Keratinocyte (primary cell): ENCODE measurements at regions not wholly inside any gene's neighbourhood (a gene's known extent, or its start where the extent isn't known, plus 50 kb on each side); places are given as distances from the start of the nearest gene placed in this dataset.

ENCODE experiments used
- EZH2 ChIP-seq: IDR thresholded peaks from one replicate; pipeline ENCODE4 v1.6.1; 2012; ENCODE audit warnings: inconsistent platforms, mild to moderate bottlenecking, low read length, moderate library complexity
- TF ChIP-seq, protein P1 (sequence below), 3 experiments: IDR thresholded peaks in 1 of 3; conservative IDR thresholded peaks in 1 of 3; optimal IDR thresholded peaks in 1 of 3; 2 replicates in 2 of 3; 3 replicates in 1 of 3; pipeline versions ENCODE3 to v1.5.1; 2011; ENCODE audit warnings: low read length in 3 of 3, mild to moderate bottlenecking in 3 of 3, moderate library complexity in 2 of 3, control low read depth in 1 of 3, inconsistent platforms in 1 of 3; ENCODE audit not compliant: insufficient read depth in 2 of 3; ENCODE audit errors: extremely low read depth in 1 of 3

DNA sequence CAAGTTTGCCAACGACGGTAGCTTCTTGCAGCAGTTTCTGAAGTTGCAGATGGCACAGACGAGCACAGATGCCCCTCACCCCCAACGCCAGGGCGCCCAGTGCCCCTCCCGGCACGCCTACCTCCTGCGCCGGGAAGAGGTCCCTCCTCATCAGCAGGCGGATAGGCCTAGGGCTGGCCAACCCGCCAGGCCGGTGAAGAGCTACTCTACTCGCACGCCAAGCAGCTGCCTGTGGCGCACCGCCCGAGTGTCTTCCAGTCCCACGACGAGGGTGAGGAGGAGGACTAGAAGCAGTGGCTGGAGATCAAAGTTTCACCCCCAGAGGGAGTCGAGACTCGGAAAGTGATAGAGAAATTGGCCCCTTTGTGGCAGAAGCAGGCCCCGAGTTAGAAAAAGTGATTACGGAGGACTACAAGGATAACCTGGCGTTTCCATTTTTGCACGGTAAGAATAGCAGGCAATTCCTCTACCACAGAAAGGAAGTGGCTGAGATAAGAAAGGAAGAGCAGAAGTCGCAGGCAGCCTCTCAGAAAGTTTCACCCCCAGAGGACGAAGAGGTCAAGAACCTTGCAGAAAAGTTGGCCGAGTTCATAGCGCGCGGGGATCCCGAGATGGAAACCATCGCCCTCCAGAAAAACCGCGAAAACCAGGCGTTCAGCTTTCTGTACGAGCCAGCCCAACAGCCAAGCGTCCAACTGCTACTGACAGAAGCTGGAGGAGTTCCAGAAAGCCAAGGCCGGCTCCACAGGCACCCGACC, 170.4 kb downstream of the HINT1 start:
- TF ChIP-seq, protein P1, sequence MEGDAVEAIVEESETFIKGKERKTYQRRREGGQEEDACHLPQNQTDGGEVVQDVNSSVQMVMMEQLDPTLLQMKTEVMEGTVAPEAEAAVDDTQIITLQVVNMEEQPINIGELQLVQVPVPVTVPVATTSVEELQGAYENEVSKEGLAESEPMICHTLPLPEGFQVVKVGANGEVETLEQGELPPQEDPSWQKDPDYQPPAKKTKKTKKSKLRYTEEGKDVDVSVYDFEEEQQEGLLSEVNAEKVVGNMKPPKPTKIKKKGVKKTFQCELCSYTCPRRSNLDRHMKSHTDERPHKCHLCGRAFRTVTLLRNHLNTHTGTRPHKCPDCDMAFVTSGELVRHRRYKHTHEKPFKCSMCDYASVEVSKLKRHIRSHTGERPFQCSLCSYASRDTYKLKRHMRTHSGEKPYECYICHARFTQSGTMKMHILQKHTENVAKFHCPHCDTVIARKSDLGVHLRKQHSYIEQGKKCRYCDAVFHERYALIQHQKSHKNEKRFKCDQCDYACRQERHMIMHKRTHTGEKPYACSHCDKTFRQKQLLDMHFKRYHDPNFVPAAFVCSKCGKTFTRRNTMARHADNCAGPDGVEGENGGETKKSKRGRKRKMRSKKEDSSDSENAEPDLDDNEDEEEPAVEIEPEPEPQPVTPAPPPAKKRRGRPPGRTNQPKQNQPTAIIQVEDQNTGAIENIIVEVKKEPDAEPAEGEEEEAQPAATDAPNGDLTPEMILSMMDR (optimal IDR thresholded peaks at IDR 0.05 in 1 of 3, IDR thresholded peaks at IDR 0.05 in 1 of 3, conservative IDR thresholded peaks at IDR 0.05 in 1 of 3; ENCODE audit: extremely low read depth in 1 of 3, insufficient read depth in 2 of 3, low read length in 3 of 3), result no peak
- TF ChIP-seq EZH2, result no peak
